CD14-positive monocyte (primary cell): ENCODE measurements at regions not wholly inside any gene's neighbourhood (a gene's known extent, or its start where the extent isn't known, plus 50 kb on each side); places are given as distances from the start of the nearest gene placed in this dataset.

Source experiments
- DNase-seq, 3 donors: peaks; one replicate each; pipeline ENCODE4 v3.0.0-alpha.2; 2011 to 2022
- H2AFZ ChIP-seq: 2 replicates; pipeline ENCODE4 v1.6.0; 2012; ENCODE audit warnings: mild to moderate bottlenecking, low read depth, low read length, inconsistent platforms; ENCODE audit not compliant: insufficient read depth, poor library complexity, severe bottlenecking
- H3K27ac ChIP-seq, 2 donors: 1 replicate in 1 of 2; 2 replicates in 1 of 2; pipeline ENCODE4 v1.5.1; 2012 to 2013; ENCODE audit warnings: low read length in 2 of 2, control low read depth in 1 of 2, inconsistent platforms in 1 of 2, low read depth in 1 of 2, mild to moderate bottlenecking in 1 of 2
- H3K27me3 ChIP-seq, 2 donors: one replicate each; pipeline versions ENCODE4 v1.6.0 to v1.6.1; 2011 to 2013; ENCODE audit warnings: low read length in 2 of 2; ENCODE audit not compliant: control insufficient read depth in 2 of 2, insufficient read depth in 2 of 2
- H3K36me3 ChIP-seq, 2 donors: replicated peaks in 1 of 2; 1 replicate in 1 of 2; 2 replicates in 1 of 2; pipeline versions ENCODE4 v1.5.1 to v1.6.1; 2012 to 2013; ENCODE audit warnings: low read length in 2 of 2, control low read depth in 1 of 2, inconsistent platforms in 1 of 2, mild to moderate bottlenecking in 1 of 2; ENCODE audit not compliant: insufficient read depth in 2 of 2, control insufficient read depth in 1 of 2
- H3K4me1 ChIP-seq, 2 donors: 1 replicate in 1 of 2; 2 replicates in 1 of 2; pipeline versions ENCODE4 v1.5.1 to v1.6.1; 2012 to 2013; ENCODE audit warnings: low read length in 2 of 2, control low read depth in 1 of 2, inconsistent platforms in 1 of 2, mild to moderate bottlenecking in 1 of 2, moderate library complexity in 1 of 2; ENCODE audit not compliant: insufficient read depth in 2 of 2, control insufficient read depth in 1 of 2
- H3K4me2 ChIP-seq: replicated peaks from 2 replicates; pipeline ENCODE3; 2012; ENCODE audit warnings: low read length, moderate library complexity, mild to moderate bottlenecking; ENCODE audit not compliant: poor library complexity, severe bottlenecking; ENCODE audit errors: extremely low read depth
- H3K4me3 ChIP-seq, 3 experiments: fragments of 200-600 bp in 1 of 3; sonication (generic) in 1 of 3; replicated peaks in 1 of 3; 1 replicate in 2 of 3; 2 replicates in 1 of 3; pipeline ENCODE4 v1.5.1; 2011 to 2013; ENCODE audit warnings: low read length in 3 of 3, mild to moderate bottlenecking in 3 of 3, control low read depth in 2 of 3, low read depth in 2 of 3, inconsistent platforms in 1 of 3, moderate library complexity in 1 of 3
- H3K79me2 ChIP-seq: 2 replicates; pipeline ENCODE4 v1.6.0; 2012; ENCODE audit warnings: mild to moderate bottlenecking, control low read depth, inconsistent platforms, low read length, moderate library complexity; ENCODE audit not compliant: insufficient read depth
- H3K9ac ChIP-seq: 2 replicates; pipeline ENCODE4 v1.6.0; 2017; ENCODE audit warnings: low read length, mild to moderate bottlenecking; ENCODE audit not compliant: insufficient read depth, poor library complexity, severe bottlenecking
- H3K9me3 ChIP-seq, 2 donors: replicated peaks in 1 of 2; 1 replicate in 1 of 2; 2 replicates in 1 of 2; pipeline versions ENCODE4 v1.5.1 to v1.6.1; 2012 to 2013; ENCODE audit warnings: low read length in 2 of 2, control low read depth in 1 of 2; ENCODE audit not compliant: control insufficient read depth in 1 of 2, insufficient read depth in 1 of 2
- H4K20me1 ChIP-seq: 2 replicates; pipeline ENCODE4 v1.6.0; 2012; ENCODE audit warnings: mild to moderate bottlenecking, low read length, control low read depth, moderate library complexity; ENCODE audit not compliant: insufficient read depth
- H3K27ac Mint-ChIP-seq, 7 donors: one replicate each; pipeline ENCODE4 v1.8.0; 2020; ENCODE audit warnings: mild to moderate bottlenecking in 7 of 7, mixed read lengths in 7 of 7, moderate library complexity in 6 of 7, inconsistent platforms in 2 of 7
- H3K27me3 Mint-ChIP-seq, 3 donors: one replicate each; pipeline ENCODE4 v1.8.0; 2021 to 2022; ENCODE audit warnings: low read depth in 3 of 3, mild to moderate bottlenecking in 3 of 3, mixed read lengths in 3 of 3, moderate library complexity in 3 of 3, inconsistent platforms in 1 of 3
- H3K36me3 Mint-ChIP-seq, 2 donors: one replicate each; pipeline ENCODE4 v1.8.0; 2020; ENCODE audit warnings: mixed read lengths in 2 of 2, inconsistent platforms in 1 of 2, mild to moderate bottlenecking in 1 of 2
- H3K4me1 Mint-ChIP-seq: one replicate; pipeline ENCODE4 v1.8.0; 2020; ENCODE audit warnings: mild to moderate bottlenecking, mixed read lengths
- H3K4me3 Mint-ChIP-seq, 2 donors: one replicate each; pipeline ENCODE4 v1.8.0; 2020; ENCODE audit warnings: mild to moderate bottlenecking in 2 of 2, mixed read lengths in 2 of 2, moderate library complexity in 1 of 2
- H3K9me3 Mint-ChIP-seq, 7 donors: one replicate each; pipeline ENCODE4 v1.8.0; 2020 to 2022; ENCODE audit warnings: mixed read lengths in 7 of 7, mild to moderate bottlenecking in 6 of 7, moderate library complexity in 6 of 7, inconsistent platforms in 2 of 7
- CTCF ChIP-seq: fragments of 200-600 bp; IDR thresholded peaks from one replicate; pipeline ENCODE4 v1.8.0; 2022; ENCODE audit warnings: antibody characterized with exemption, mild to moderate bottlenecking
- WGBS: methylation state at CpG from one replicate; pipeline ENCODE4 v1.1.5; 2013; ENCODE audit warnings: missing lambda C conversion rate; ENCODE audit not compliant: insufficient coverage; 5-methylcytosine and 5-hydroxymethylcytosine counted together
- intact Hi-C, 2 donors: fragments of 100-400 bp; cut with micrococcal nuclease; formaldehyde crosslinking; loops; one replicate each; pipeline versions ENCODE4 v1.15.0 to v1.15.1; 2023

GRCh38 chr10:65811931-65812525 lies 1113.8 kb upstream of the LRRTM3 start:
- H3K27me3 ChIP-seq = no peaks in the 10 kb centered on the region
- H3K4me2 ChIP-seq = no peak overlapping the region
- H4K20me1 ChIP-seq = no peaks in the 10 kb centered on the region
- TF ChIP-seq CTCF = no peak
- no peaks in the 10 kb centered on the region for H3K27me3 Mint-ChIP-seq
- no peaks in the 10 kb centered on the region for H3K79me2 ChIP-seq
- no peak overlapping the region for H3K9ac ChIP-seq
- no peaks in the 10 kb centered on the region for H3K4me1 ChIP-seq
- H3K36me3 Mint-ChIP-seq = no peaks in the 10 kb centered on the region
- no peak overlapping the region for H3K27ac ChIP-seq
- DNase-seq = no peak
- H3K27ac Mint-ChIP-seq = no peak overlapping the region
- peaks cover 0 to 15% of the 10 kb centered on the region in 2 donors for H3K9me3 ChIP-seq
- peaks cover 0 to 13% (median 8%) of the 10 kb centered on the region in 7 donors for H3K9me3 Mint-ChIP-seq
- no peak overlapping the region for H3K4me3 ChIP-seq
- no peak overlapping the region for H3K4me3 Mint-ChIP-seq
- intact Hi-C loops = no loop called here
- WGBS = 97% methylated on average over 21 of the region's 28 CpGs
- H3K36me3 ChIP-seq = no peaks in the 10 kb centered on the region
- no peaks in the 10 kb centered on the region for H3K4me1 Mint-ChIP-seq
- H2AFZ ChIP-seq = no peak overlapping the region

DNA sequence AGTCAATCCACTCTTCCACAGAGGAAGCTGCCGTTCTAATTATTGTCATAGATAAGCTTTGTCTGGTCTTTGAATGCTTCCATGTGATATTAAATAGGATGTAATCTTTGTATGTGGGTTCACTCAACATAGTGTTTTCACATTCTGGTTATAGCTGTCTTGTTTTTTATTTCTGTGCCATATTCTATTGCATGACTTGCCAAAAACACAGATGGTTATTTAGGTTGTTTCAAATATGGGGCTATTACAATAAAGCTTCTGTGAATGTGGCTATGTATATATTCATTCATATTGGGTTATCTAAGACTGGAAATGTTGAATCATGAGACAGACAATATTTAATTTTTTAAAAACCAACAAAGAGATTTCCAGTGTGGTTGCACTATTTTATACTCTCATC lies 1109.3 kb upstream of the LRRTM3 start:
- peaks cover 0 to 10% of the 10 kb centered on the region in 2 donors for H3K9me3 ChIP-seq
- DNase-seq = no peak
- no peaks in the 10 kb centered on the region for H3K4me1 Mint-ChIP-seq
- no peak overlapping the region for H3K9ac ChIP-seq
- H3K4me3 ChIP-seq = no peak overlapping the region
- no peak for TF ChIP-seq CTCF
- no peaks in the 10 kb centered on the region for H3K27me3 ChIP-seq
- H3K4me2 ChIP-seq = no peak overlapping the region
- H3K36me3 Mint-ChIP-seq = no peaks in the 10 kb centered on the region
- no peak overlapping the region for H3K4me3 Mint-ChIP-seq
- no peaks in the 10 kb centered on the region for H3K4me1 ChIP-seq
- H4K20me1 ChIP-seq = no peaks in the 10 kb centered on the region
- no peak overlapping the region for H3K27ac Mint-ChIP-seq
- no peaks in the 10 kb centered on the region for H3K79me2 ChIP-seq
- H2AFZ ChIP-seq = no peak overlapping the region
- intact Hi-C loops = no loop called here
- no peaks in the 10 kb centered on the region for H3K27me3 Mint-ChIP-seq
- no peaks in the 10 kb centered on the region for H3K36me3 ChIP-seq
- H3K27ac ChIP-seq = no peak overlapping the region
- WGBS = no CpG with 5 or more reads among the region's 1 CpG
- H3K9me3 Mint-ChIP-seq = peaks cover 0 to 8% (median 2%) of the 10 kb centered on the region in 7 donors
